Activated T-cell treated with anti-CD3 and anti-CD28 coated beads, Interleukin-2, amount 50 U/mL, for 72 hours (primary cell): ENCODE measurements at regions not wholly inside any gene's neighbourhood (a gene's known extent, or its start where the extent isn't known, plus 50 kb on each side); places are given as distances from the start of the nearest gene placed in this dataset.
A peak's percentile ranks its signal among the peaks of the same experiment; 100 is the strongest.

ENCODE experiments used
- ATAC-seq, 2 donors: fragments of 150-1000 bp; cut with Tn5 transposase; replicated peaks in 1 of 2; 2 replicates each; pipeline ENCODE4 v1.10.0; 2021; ENCODE audit warnings: moderate library complexity in 2 of 2, mild to moderate bottlenecking in 1 of 2
- DNase-seq, 2 donors: peaks; one replicate each; pipeline ENCODE4 v3.0.0; 2021 to 2022; ENCODE audit warnings: mixed read lengths in 1 of 2
- H3K27ac Mint-ChIP-seq: one replicate; pipeline ENCODE4 v1.8.0; 2022; ENCODE audit warnings: mild to moderate bottlenecking, moderate library complexity, mixed read lengths
- H3K27me3 Mint-ChIP-seq: one replicate; pipeline ENCODE4 v1.8.0; 2022; ENCODE audit warnings: low read depth, mixed read lengths
- H3K36me3 Mint-ChIP-seq, 2 donors: one replicate each; pipeline ENCODE4 v1.8.0; 2022; ENCODE audit warnings: mixed read lengths in 2 of 2, mild to moderate bottlenecking in 1 of 2; ENCODE audit not compliant: insufficient read depth in 2 of 2
- H3K4me1 Mint-ChIP-seq: one replicate; pipeline ENCODE4 v1.8.0; 2022; ENCODE audit warnings: low read depth, mixed read lengths
- H3K4me3 Mint-ChIP-seq, 2 donors: one replicate each; pipeline ENCODE4 v1.8.0; 2022; ENCODE audit warnings: mild to moderate bottlenecking in 2 of 2, mixed read lengths in 2 of 2, moderate library complexity in 2 of 2
- H3K9me3 Mint-ChIP-seq, 2 donors: one replicate each; pipeline ENCODE4 v1.8.0; 2022; ENCODE audit warnings: mixed read lengths in 2 of 2

GRCh38 chr1:169003864-169004516 lies 102.5 kb upstream of the ATP1B1 start:
- Mint-ChIP-seq H3K9me3 (no peaks in the 10 kb centered on the region), H3K36me3 (no peaks in the 10 kb centered on the region), H3K4me1 (no peaks in the 10 kb centered on the region), H3K4me3 (no peak overlapping the region), H3K27ac (no peak overlapping the region), H3K27me3 (no peaks in the 10 kb centered on the region)
- DNase-seq (no peak), ATAC-seq (no peak)

GRCh38 chr1:169005776-169006175 lies 100.7 kb upstream of the ATP1B1 start:
- no peaks in the 10 kb centered on the region for H3K9me3 Mint-ChIP-seq
- no peaks in the 10 kb centered on the region for H3K36me3 Mint-ChIP-seq
- no peak overlapping the region for H3K27ac Mint-ChIP-seq
- no peaks in the 10 kb centered on the region for H3K27me3 Mint-ChIP-seq
- H3K4me3 Mint-ChIP-seq = no peak overlapping the region
- no peak for DNase-seq
- peaks cover 5% of the 10 kb centered on the region for H3K4me1 Mint-ChIP-seq
- no peak for ATAC-seq

GRCh38 chr1:169009666-169010065 lies 96.8 kb upstream of the ATP1B1 start:
- Mint-ChIP-seq H3K27ac (no peak overlapping the region), H3K4me3 (no peak overlapping the region), H3K4me1 (peaks cover 21% of the 10 kb centered on the region), H3K36me3 (no peaks in the 10 kb centered on the region), H3K9me3 (no peaks in the 10 kb centered on the region), H3K27me3 (no peaks in the 10 kb centered on the region)
- no peak for DNase-seq
- ATAC-seq = peak in 1 of 2 donors; percentile 55

GRCh38 chr1:169012416-169012815 lies 94.1 kb upstream of the ATP1B1 start:
- peak overlapping the region; percentile 50 to 62 for H3K4me3 Mint-ChIP-seq
- H3K36me3 Mint-ChIP-seq = no peaks in the 10 kb centered on the region
- H3K27me3 Mint-ChIP-seq = no peaks in the 10 kb centered on the region
- peaks cover 21% of the 10 kb centered on the region for H3K4me1 Mint-ChIP-seq
- DNase-seq (peak; percentile 14 to 19), ATAC-seq (peak; percentile 95 to 96)
- no peaks in the 10 kb centered on the region for H3K9me3 Mint-ChIP-seq
- peak overlapping the region; percentile 14 for H3K27ac Mint-ChIP-seq

GRCh38 chr1:169013821-169014220 lies 92.7 kb upstream of the ATP1B1 start:
- no peaks in the 10 kb centered on the region for H3K27me3 Mint-ChIP-seq
- H3K27ac Mint-ChIP-seq = no peak overlapping the region
- H3K4me1 Mint-ChIP-seq = peaks cover 21% of the 10 kb centered on the region
- ATAC-seq (no peak), DNase-seq (no peak)
- H3K36me3 Mint-ChIP-seq = no peaks in the 10 kb centered on the region
- H3K9me3 Mint-ChIP-seq = no peaks in the 10 kb centered on the region
- H3K4me3 Mint-ChIP-seq = no peak overlapping the region

GRCh38 chr1:169015464-169015863 lies 91.0 kb upstream of the ATP1B1 start:
- Mint-ChIP-seq H3K27ac (no peak overlapping the region), H3K4me1 (peaks cover 16% of the 10 kb centered on the region), H3K27me3 (no peaks in the 10 kb centered on the region), H3K4me3 (no peak overlapping the region), H3K36me3 (no peaks in the 10 kb centered on the region), H3K9me3 (no peaks in the 10 kb centered on the region)
- DNase-seq (no peak), ATAC-seq (no peak)

- Mint-ChIP-seq H3K36me3 (no peaks in the 10 kb centered on the region), H3K27ac (no peak overlapping the region), H3K27me3 (peaks cover 4% of the 10 kb centered on the region), H3K4me1 (no peaks in the 10 kb centered on the region), H3K9me3 (no peaks in the 10 kb centered on the region), H3K4me3 (no peak overlapping the region)
- DNase-seq = no peak
- ATAC-seq = no peak
These were observed 87.7 kb upstream of the ATP1B1 start for GRCh38 chr1:169018751-169019150.

- no peak for ATAC-seq
- Mint-ChIP-seq H3K36me3 (no peaks in the 10 kb centered on the region), H3K4me1 (no peaks in the 10 kb centered on the region)
These were observed 87.0 kb upstream of the ATP1B1 start for GRCh38 chr1:169019419-169020058.

GRCh38 chr1:169020684-169021083 lies 85.8 kb upstream of the ATP1B1 start:
- no peaks in the 10 kb centered on the region for H3K9me3 Mint-ChIP-seq
- ATAC-seq (no peak), DNase-seq (no peak)
- no peaks in the 10 kb centered on the region for H3K36me3 Mint-ChIP-seq
- H3K4me1 Mint-ChIP-seq = no peaks in the 10 kb centered on the region
- H3K27me3 Mint-ChIP-seq = peaks cover 11% of the 10 kb centered on the region
- no peak overlapping the region for H3K27ac Mint-ChIP-seq
- H3K4me3 Mint-ChIP-seq = no peak overlapping the region

More at GRCh38 chr1:169019419-169020058, 87.0 kb upstream of the ATP1B1 start:
- Mint-ChIP-seq H3K9me3 (no peaks in the 10 kb centered on the region), H3K27ac (no peak overlapping the region), H3K27me3 (peaks cover 11% of the 10 kb centered on the region), H3K4me3 (no peak overlapping the region)
- no peak for DNase-seq

- DNase-seq (no peak), ATAC-seq (no peak)
- H3K27me3 Mint-ChIP-seq = peaks cover 11% of the 10 kb centered on the region
- H3K36me3 Mint-ChIP-seq = no peaks in the 10 kb centered on the region
- no peak overlapping the region for H3K27ac Mint-ChIP-seq
- H3K9me3 Mint-ChIP-seq = no peaks in the 10 kb centered on the region
- H3K4me1 Mint-ChIP-seq = no peaks in the 10 kb centered on the region
- H3K4me3 Mint-ChIP-seq = no peak overlapping the region
These were observed 83.8 kb upstream of the ATP1B1 start for GRCh38 chr1:169022648-169023047.

- Mint-ChIP-seq H3K4me1 (no peaks in the 10 kb centered on the region), H3K27ac (no peak overlapping the region), H3K4me3 (no peak overlapping the region), H3K27me3 (peaks cover 11% of the 10 kb centered on the region), H3K9me3 (no peaks in the 10 kb centered on the region), H3K36me3 (no peaks in the 10 kb centered on the region)
- ATAC-seq (no peak), DNase-seq (no peak)
These were observed 82.2 kb upstream of the ATP1B1 start for GRCh38 chr1:169024255-169024654.

- Mint-ChIP-seq H3K27ac (no peak overlapping the region), H3K9me3 (no peaks in the 10 kb centered on the region), H3K36me3 (no peaks in the 10 kb centered on the region), H3K4me1 (no peaks in the 10 kb centered on the region), H3K4me3 (no peak overlapping the region), H3K27me3 (peaks cover 11% of the 10 kb centered on the region)
- ATAC-seq (no peak), DNase-seq (no peak)
These were observed 81.7 kb upstream of the ATP1B1 start for GRCh38 chr1:169024800-169025271.

- Mint-ChIP-seq H3K27ac (no peak overlapping the region), H3K4me3 (no peak overlapping the region), H3K27me3 (peaks cover 11% of the 10 kb centered on the region), H3K9me3 (no peaks in the 10 kb centered on the region), H3K36me3 (no peaks in the 10 kb centered on the region), H3K4me1 (no peaks in the 10 kb centered on the region)
- no peak for DNase-seq
- ATAC-seq = no peak
These were observed 81.1 kb upstream of the ATP1B1 start for GRCh38 chr1:169025412-169025811.
